HCEC 1CT (cell line): ENCODE measurements at regions not wholly inside any gene's neighbourhood (a gene's known extent, or its start where the extent isn't known, plus 50 kb on each side); places are given as distances from the start of the nearest gene placed in this dataset.
"Not testable (repeated sequence)": the region's sequence is repeated elsewhere in the genome, so short reads cannot be mapped to it uniquely, and the experiment has no call there.

ENCODE experiments used
- DNase-seq: peaks from one replicate; pipeline ENCODE4 v3.0.0-alpha.2; 2017

- DNase-seq: not testable (repeated sequence)
Measured at GRCh38 chrX:13378562-13379518, 59.0 kb upstream of the ATXN3L start.

GRCh38 chrX:13377550-13377934 is 57.7 kb upstream of the ATXN3L start:
- peak; percentile 84 for DNase-seq

GRCh38 chrX:13376857-13377549 is 57.1 kb upstream of the ATXN3L start:
- peak; percentile 78 for DNase-seq

- DNase-seq: not testable (repeated sequence)
Measured at GRCh38 chrX:13375596-13375995, 55.7 kb upstream of the ATXN3L start.

GRCh38 chrX:13374364-13374763 is 54.5 kb upstream of the ATXN3L start:
- no peak for DNase-seq

GRCh38 chrX:13373431-13374187 is 53.8 kb upstream of the ATXN3L start:
- DNase-seq: peak; percentile 23

- no peak for DNase-seq
Measured at GRCh38 chrX:13373027-13373426, 53.2 kb upstream of the ATXN3L start.

GRCh38 chrX:13372203-13372980 is 52.5 kb upstream of the ATXN3L start:
- no peak for DNase-seq

- no peak for DNase-seq
Measured at GRCh38 chrX:13371186-13371585, 51.3 kb upstream of the ATXN3L start.

GRCh38 chrX:13370713-13371112 is 50.9 kb upstream of the ATXN3L start:
- DNase-seq: no peak
